ENCODE measurements at regions not wholly inside any gene's neighbourhood (a gene's known extent, or its start where the extent isn't known, plus 50 kb on each side); places are given as distances from the start of the nearest gene placed in this dataset.

DNA sequence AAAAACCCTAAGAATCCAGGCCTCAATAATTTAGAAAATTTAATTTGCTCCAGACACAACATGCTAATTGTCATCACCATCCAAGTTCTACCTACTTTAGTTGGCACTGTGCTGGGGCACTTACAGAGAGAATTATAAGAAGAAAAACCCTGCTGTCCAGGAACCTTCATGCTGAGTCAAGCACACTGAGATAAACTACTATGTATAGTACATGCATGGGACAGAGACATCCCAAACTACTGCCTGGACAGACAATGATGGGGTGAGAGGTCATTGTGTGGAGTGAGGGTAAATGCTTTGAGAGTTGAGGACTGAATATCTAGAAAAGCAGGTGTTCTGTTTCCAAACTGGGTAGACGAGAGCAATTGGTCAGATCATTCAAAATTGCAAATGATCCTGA is 135.3 kb upstream of the CTTNBP2NL start:
- Histone ChIP-seq H3K9me3 (replicated peaks; ENCODE audit: control insufficient read depth, insufficient read depth, low read depth, low read length) (no peaks in the 10 kb centered on the region), H3K9me1 (ENCODE audit: control insufficient read depth, insufficient read depth, low read length) (no peaks in the 10 kb centered on the region), H3K79me2 (ENCODE audit: control insufficient read depth, insufficient read depth, low read length) (no peaks in the 10 kb centered on the region), H3K4me2 (ENCODE audit: insufficient read depth, low read length) (no peak overlapping the region), H3K4me1 (replicated peaks in 1 of 2; ENCODE audit: control insufficient read depth in 2 of 2, insufficient read depth in 2 of 2, low read length in 2 of 2) (peaks cover 0 to 9% of the 10 kb centered on the region in 2 experiments; a peak in 2 of 5 replicates), H3K4me3 (no peak overlapping the region), H3K27ac (ENCODE audit: extremely low read depth, low read depth, low read length) (no peak overlapping the region), H2AFZ (ENCODE audit: low read depth, low read length) (no peak overlapping the region), H3K9ac (ENCODE audit: insufficient read depth in 1 of 2, low read depth in 2 of 2, low read length in 2 of 2) (no peak overlapping the region), H4K20me1 (replicated peaks; ENCODE audit: control insufficient read depth, insufficient read depth, low read length) (no peaks in the 10 kb centered on the region), H3K36me3 (ENCODE audit: control insufficient read depth, insufficient read depth, low read length) (no peaks in the 10 kb centered on the region), H3K27me3 (ENCODE audit: control insufficient read depth in 2 of 2, insufficient read depth in 2 of 2, low read length in 2 of 2) (no peaks in the 10 kb centered on the region)
- FAIRE-seq (no peak), DNase-seq (ENCODE audit: extremely low read depth in 1 of 4, low spot score in 3 of 4) (no peak), ATAC-seq (no peak)
- 0% methylated on average over 1 of the region's 1 CpG for WGBS (ENCODE audit: insufficient coverage, low coverage, missing lambda C conversion rate)
- in situ Hi-C loops (cut with MboI), result no loop called here
- intact Hi-C loops (cut with micrococcal nuclease), result no loop called here
- ChIA-PET CTCF (ENCODE audit: low intra/inter-chr PET ratio) (no interaction called here), POLR2A (no interaction called here)
- no TSS peak for BruUV-seq (replicated peaks)
- TF ChIP-seq ZNF121 (CRISPR knock-in tag; conservative IDR thresholded peaks at IDR 0.05) (no peak), TCF7L2 (IDR thresholded peaks at IDR 0.05; ENCODE audit: low read depth, low read length) (no peak), ETS2 (tag; IDR thresholded peaks at IDR 0.05; ENCODE audit: borderline replicate concordance, poor library complexity, severe bottlenecking) (no peak), RFX1 (IDR thresholded peaks at IDR 0.05) (no peak), ATF7 (IDR thresholded peaks at IDR 0.05) (no peak), HLTF (IDR thresholded peaks at IDR 0.05) (no peak), ZEB2 (IDR thresholded peaks at IDR 0.05) (no peak), SLC30A9 (CRISPR knock-in tag; IDR thresholded peaks at IDR 0.05) (no peak), MCM5 (IDR thresholded peaks at IDR 0.05; ENCODE audit: low read depth) (no peak)
- TF ChIP-seq, protein P1, sequence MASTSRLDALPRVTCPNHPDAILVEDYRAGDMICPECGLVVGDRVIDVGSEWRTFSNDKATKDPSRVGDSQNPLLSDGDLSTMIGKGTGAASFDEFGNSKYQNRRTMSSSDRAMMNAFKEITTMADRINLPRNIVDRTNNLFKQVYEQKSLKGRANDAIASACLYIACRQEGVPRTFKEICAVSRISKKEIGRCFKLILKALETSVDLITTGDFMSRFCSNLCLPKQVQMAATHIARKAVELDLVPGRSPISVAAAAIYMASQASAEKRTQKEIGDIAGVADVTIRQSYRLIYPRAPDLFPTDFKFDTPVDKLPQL (IDR thresholded peaks at IDR 0.05; ENCODE audit: extremely low read depth, insufficient read length), result no peak
- TF ChIP-seq, protein P2, sequence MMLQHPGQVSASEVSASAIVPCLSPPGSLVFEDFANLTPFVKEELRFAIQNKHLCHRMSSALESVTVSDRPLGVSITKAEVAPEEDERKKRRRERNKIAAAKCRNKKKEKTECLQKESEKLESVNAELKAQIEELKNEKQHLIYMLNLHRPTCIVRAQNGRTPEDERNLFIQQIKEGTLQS (IDR thresholded peaks at IDR 0.05), result no peak
- TF ChIP-seq, protein P2 (CRISPR knock-in tag; conservative IDR thresholded peaks at IDR 0.05), result no peak
- TF ChIP-seq, protein P3, sequence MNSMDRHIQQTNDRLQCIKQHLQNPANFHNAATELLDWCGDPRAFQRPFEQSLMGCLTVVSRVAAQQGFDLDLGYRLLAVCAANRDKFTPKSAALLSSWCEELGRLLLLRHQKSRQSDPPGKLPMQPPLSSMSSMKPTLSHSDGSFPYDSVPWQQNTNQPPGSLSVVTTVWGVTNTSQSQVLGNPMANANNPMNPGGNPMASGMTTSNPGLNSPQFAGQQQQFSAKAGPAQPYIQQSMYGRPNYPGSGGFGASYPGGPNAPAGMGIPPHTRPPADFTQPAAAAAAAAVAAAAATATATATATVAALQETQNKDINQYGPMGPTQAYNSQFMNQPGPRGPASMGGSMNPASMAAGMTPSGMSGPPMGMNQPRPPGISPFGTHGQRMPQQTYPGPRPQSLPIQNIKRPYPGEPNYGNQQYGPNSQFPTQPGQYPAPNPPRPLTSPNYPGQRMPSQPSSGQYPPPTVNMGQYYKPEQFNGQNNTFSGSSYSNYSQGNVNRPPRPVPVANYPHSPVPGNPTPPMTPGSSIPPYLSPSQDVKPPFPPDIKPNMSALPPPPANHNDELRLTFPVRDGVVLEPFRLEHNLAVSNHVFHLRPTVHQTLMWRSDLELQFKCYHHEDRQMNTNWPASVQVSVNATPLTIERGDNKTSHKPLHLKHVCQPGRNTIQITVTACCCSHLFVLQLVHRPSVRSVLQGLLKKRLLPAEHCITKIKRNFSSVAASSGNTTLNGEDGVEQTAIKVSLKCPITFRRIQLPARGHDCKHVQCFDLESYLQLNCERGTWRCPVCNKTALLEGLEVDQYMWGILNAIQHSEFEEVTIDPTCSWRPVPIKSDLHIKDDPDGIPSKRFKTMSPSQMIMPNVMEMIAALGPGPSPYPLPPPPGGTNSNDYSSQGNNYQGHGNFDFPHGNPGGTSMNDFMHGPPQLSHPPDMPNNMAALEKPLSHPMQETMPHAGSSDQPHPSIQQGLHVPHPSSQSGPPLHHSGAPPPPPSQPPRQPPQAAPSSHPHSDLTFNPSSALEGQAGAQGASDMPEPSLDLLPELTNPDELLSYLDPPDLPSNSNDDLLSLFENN (IDR thresholded peaks at IDR 0.05; ENCODE audit: low read depth in 2 of 2, low read length in 2 of 2), result no peak
- TF ChIP-seq, protein P4, sequence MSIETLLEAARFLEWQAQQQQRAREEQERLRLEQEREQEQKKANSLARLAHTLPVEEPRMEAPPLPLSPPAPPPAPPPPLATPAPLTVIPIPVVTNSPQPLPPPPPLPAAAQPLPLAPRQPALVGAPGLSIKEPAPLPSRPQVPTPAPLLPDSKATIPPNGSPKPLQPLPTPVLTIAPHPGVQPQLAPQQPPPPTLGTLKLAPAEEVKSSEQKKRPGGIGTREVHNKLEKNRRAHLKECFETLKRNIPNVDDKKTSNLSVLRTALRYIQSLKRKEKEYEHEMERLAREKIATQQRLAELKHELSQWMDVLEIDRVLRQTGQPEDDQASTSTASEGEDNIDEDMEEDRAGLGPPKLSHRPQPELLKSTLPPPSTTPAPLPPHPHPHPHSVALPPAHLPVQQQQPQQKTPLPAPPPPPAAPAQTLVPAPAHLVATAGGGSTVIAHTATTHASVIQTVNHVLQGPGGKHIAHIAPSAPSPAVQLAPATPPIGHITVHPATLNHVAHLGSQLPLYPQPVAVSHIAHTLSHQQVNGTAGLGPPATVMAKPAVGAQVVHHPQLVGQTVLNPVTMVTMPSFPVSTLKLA (conservative IDR thresholded peaks at IDR 0.05), result no peak
- TF ChIP-seq, protein P5, sequence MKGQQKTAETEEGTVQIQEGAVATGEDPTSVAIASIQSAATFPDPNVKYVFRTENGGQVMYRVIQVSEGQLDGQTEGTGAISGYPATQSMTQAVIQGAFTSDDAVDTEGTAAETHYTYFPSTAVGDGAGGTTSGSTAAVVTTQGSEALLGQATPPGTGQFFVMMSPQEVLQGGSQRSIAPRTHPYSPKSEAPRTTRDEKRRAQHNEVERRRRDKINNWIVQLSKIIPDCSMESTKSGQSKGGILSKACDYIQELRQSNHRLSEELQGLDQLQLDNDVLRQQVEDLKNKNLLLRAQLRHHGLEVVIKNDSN (CRISPR knock-in tag; IDR thresholded peaks at IDR 0.05), result no peak

Measured in K562 (cell line).